ENCODE measurements at regions not wholly inside any gene's neighbourhood (a gene's known extent, or its start where the extent isn't known, plus 50 kb on each side); places are given as distances from the start of the nearest gene placed in this dataset.
"Not testable (repeated sequence)": the region's sequence is repeated elsewhere in the genome, so short reads cannot be mapped to it uniquely, and the experiment has no call there.

GRCh38 chr2:235105821-235106359, 154.1 kb downstream of the SH3BP4 start:
- WGBS, 5 donors: 82 to 94% (median 89%) methylated on average over 17 to 19 of the region's 19 CpGs
- intact Hi-C loops (cut with DNase I; ENCODE audit: low total_unique reads): no loop called here
- H3K27me3 ChIP-seq (replicated peaks in 1 of 7): peaks cover 0 to 20% (median 0%) of the 10 kb centered on the region in 7 donors
- no peaks in the 10 kb centered on the region for H3K36me3 ChIP-seq
- no peak overlapping the region for H3K4me3 ChIP-seq
- no peaks in the 10 kb centered on the region for H3K9me3 ChIP-seq
- H3K4me1 ChIP-seq: peaks cover 0 to 6% (median 0%) of the 10 kb centered on the region in 6 donors
- no peak overlapping the region for H3K27ac ChIP-seq
- DNase-seq: no peak
- TF ChIP-seq POLR2A (IDR thresholded peaks at IDR 0.05): no peak
- TF ChIP-seq CTCF (IDR thresholded peaks at IDR 0.05 in 8 of 11, conservative IDR thresholded peaks at IDR 0.05 in 3 of 11): no peak
- no peak for TF ChIP-seq POLR2AphosphoS5 (IDR thresholded peaks at IDR 0.05)

- H3K36me3 ChIP-seq: no peaks in the 10 kb centered on the region
- H3K27me3 ChIP-seq (replicated peaks in 1 of 7): peaks cover 0 to 20% (median 0%) of the 10 kb centered on the region in 7 donors
- peaks cover 0 to 6% (median 0%) of the 10 kb centered on the region in 6 donors for H3K4me1 ChIP-seq
- no peak overlapping the region for H3K4me3 ChIP-seq
- peak in 9 of 11 experiments; percentile 27 to 67 (median 51) for TF ChIP-seq CTCF (IDR thresholded peaks at IDR 0.05 in 8 of 11, conservative IDR thresholded peaks at IDR 0.05 in 3 of 11)
- no peak for TF ChIP-seq POLR2A (IDR thresholded peaks at IDR 0.05)
- H3K9me3 ChIP-seq: no peaks in the 10 kb centered on the region
- no peak overlapping the region for H3K27ac ChIP-seq
- intact Hi-C loops (cut with DNase I; ENCODE audit: low total_unique reads): no loop called here
- 45 to 59% (median 57%) methylated on average over 10 of the region's 10 CpGs for WGBS, 5 donors
- no peak for DNase-seq
Measured at GRCh38 chr2:235106874-235107639, 155.2 kb downstream of the SH3BP4 start.

- Histone ChIP-seq H3K27me3 (replicated peaks in 1 of 7) (peaks cover 0 to 20% (median 0%) of the 10 kb centered on the region in 7 donors), H3K9me3 (no peaks in the 10 kb centered on the region), H3K36me3 (no peaks in the 10 kb centered on the region), H3K4me3 (no peak overlapping the region), H3K27ac (no peak overlapping the region), H3K4me1 (peaks cover 0 to 6% (median 0%) of the 10 kb centered on the region in 6 donors)
- 81 to 92% (median 83%) methylated on average over 3 of the region's 3 CpGs for WGBS, 5 donors
- intact Hi-C loops (cut with DNase I; ENCODE audit: low total_unique reads): no loop called here
- no peak for DNase-seq
- no peak for TF ChIP-seq CTCF (IDR thresholded peaks at IDR 0.05 in 8 of 11, conservative IDR thresholded peaks at IDR 0.05 in 3 of 11)
- no peak for TF ChIP-seq POLR2AphosphoS5 (IDR thresholded peaks at IDR 0.05)
Measured at GRCh38 chr2:235107640-235107951, 155.8 kb downstream of the SH3BP4 start.

GRCh38 chr2:235109561-235109960, 157.7 kb downstream of the SH3BP4 start:
- H3K4me1 ChIP-seq; intact Hi-C loops (cut with DNase I; ENCODE audit: low total_unique reads); H3K27ac ChIP-seq; H3K9me3 ChIP-seq; H3K4me3 ChIP-seq; H3K36me3 ChIP-seq; DNase-seq: not testable (repeated sequence)
- 87 to 97% (median 92%) methylated on average over 7 of the region's 7 CpGs for WGBS, 5 donors
- H3K27me3 ChIP-seq (replicated peaks in 1 of 7): peaks cover 0 to 26% (median 0%) of the 10 kb centered on the region in 7 donors

Measured in spleen (tissue), 11 donors.